ENCODE measurements at regions not wholly inside any gene's neighbourhood (a gene's known extent, or its start where the extent isn't known, plus 50 kb on each side); places are given as distances from the start of the nearest gene placed in this dataset.
"Not testable (repeated sequence)": the region's sequence is repeated elsewhere in the genome, so short reads cannot be mapped to it uniquely, and the experiment has no call there.

DNA sequence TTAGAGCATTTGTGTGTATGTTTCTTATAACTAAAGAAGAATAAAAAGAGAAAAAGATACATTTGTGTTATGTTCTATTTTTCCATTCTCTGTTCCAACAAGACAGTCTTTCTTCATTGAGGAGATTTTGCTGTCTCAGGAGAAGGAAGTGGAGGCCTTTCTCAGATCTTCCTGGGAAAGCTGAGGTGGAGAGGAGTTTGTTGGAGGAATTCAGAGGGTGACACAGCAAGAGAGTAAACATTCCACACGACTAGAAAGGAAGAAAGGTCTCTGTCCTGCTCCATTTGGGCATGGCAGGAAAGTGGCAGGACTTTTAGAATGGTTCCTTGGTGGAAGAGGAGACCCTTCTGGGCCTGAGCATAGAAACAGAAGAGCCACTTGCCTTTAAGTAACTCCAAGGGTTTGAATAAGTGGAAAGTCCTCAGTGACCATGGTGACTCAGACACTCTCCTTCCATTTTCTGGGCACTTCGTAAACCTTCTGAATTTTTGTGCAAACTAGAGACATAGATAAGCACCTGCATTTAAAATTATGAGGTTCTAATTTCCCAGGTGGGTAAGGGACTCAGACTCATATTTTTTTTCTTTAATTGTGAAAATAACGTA, 52.3 kb upstream of the COL5A2 start:
- no peak for DNase-seq (ENCODE audit: low read depth)

DNA sequence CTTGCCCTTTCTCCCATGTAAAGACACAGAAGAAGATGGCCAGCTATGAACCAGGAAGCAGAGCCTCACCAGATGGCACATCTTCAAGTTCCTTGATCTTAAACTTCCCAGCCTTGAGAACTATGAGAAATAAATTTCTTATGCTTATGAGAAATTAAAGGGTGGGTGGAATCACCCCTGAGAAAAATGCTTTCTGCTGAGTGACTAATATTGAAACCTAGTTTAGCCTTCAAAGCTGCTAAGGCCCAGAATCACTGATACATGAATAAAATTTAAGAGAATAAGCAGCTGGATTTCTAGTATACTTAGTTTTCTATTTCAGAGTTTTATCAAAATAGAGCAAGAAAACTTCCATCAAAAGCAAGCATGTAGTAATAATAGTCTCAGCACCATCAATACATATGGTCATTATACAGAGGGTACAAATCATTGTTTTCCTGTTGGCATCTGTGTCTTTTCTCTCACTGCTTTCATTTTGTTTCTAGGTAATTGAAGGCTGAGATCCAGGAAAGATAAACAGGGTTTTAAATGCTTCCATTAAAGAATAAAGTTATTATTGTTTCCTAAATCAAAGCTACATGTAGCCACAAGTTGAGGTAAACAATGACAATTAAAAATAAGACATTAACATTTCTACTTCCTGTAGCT, 53.3 kb upstream of the COL5A2 start:
- DNase-seq (ENCODE audit: low read depth) = no peak

DNA sequence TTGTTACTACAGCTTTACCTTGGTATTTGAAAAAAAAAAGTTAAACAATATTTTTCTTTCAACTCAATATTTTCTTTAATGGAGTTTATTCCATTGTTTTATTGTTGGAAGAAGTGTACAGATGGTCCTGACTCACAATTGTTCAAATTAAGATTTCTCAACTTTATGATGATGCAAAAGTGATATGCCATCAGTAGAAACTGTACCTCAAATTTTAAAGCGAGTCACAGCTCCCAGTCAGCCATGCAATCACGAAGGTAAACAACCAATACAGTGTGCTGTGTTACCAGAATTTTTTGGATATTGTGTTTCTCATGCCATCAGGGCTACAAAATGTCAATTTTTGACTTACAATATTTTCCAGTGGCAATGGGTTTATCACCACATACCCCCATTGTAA, 54.0 kb upstream of the COL5A2 start:
- peak; percentile 45 for DNase-seq (ENCODE audit: low read depth)

DNA sequence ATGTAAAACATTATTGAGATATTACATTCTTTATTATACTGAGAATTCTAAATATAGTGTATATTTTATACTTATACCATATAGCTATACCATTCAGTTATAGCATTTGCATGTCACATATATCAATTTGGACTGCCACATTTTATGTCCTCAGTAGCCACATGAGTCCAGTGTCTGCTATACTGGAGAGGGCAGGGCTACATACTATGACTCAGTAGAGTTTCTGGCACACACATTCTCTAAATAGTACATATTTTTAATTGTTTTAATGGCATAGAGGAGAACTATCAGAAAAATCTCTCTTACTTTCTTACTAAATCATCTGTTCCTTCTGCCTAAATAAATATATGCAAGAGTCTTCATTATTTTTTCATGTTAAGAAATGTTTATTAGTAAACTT, 55.4 kb upstream of the COL5A2 start:
- DNase-seq (ENCODE audit: low read depth) = peak; percentile 44

DNA sequence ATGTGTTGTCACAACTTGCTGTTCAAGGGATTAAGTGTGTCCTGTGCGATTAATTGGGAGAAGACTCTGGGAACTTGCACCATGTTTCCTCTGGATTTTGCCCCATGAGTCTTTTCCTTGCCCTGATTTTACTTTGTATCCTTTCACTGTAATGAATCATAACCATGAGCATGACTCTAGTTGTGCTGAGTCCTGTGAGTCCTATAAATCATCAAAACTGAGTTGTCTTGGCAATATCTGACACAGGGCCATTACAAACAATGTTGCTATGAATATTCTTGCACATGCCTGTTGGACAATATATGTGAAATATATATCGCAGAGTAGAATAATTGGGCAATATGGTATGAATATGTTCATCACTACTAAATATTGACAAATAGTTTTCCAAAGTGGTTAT, 56.5 kb upstream of the COL5A2 start:
- DNase-seq (ENCODE audit: low read depth) = peak; percentile 48

DNA sequence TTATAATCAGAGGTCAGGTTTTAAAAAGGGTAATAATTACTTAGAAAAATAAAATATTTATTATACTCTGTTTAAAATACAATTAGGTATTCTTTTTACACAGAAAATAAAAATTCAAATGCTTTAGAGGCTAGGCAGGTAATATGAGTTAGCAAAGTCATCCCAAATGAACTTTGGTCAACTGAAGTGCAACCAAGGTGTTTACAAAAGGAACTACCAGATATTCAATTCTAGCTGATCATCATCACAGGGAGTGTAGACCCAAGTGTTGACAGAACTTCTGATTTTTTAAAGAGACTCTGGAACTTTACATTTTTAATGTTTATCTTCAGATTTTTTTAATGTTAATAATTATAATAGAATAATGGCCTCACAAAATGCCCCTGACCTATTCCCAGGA, 59.3 kb upstream of the COL5A2 start:
- no peak for DNase-seq (ENCODE audit: low read depth)

DNA sequence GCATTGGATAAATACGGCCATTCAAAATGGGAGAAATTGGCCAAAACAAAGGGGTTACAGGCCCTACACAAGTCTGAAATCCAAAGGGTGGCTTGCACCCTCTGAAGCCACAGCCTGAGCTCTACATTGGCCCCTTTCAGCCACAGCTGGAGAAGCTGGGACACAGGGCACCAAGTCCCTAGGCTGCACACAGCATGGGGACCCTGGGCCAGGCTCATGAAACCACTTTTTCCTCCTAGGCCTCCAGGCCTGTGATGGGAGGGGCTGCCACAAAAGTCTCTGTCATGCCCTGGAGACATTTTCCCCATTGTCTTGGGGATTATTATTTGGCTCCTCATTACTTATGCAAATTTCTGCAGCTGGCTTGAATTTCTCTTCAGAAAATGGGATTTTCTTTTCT, 64.3 kb upstream of the COL5A2 start:
- DNase-seq (ENCODE audit: low read depth) = not testable (repeated sequence)

DNA sequence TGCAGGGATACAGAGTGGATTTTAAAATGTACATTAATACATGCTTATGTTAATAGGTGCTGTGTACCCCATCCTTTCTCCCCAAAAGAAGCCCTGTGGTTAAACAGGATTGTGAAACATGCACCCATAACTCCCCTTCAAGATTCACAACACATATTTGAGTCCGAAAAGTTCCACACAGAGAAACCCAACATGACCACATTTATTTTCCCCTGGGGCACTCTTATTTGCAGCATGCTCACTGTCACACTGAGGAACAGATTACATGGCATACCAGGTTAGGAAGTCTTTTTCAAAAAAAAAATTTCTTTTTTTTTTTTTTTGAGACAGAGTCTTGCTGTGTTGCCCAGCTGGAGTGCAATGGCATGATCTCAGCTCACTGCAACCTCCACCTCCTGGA, 67.7 kb upstream of the COL5A2 start:
- no peak for DNase-seq (ENCODE audit: low read depth)

DNA sequence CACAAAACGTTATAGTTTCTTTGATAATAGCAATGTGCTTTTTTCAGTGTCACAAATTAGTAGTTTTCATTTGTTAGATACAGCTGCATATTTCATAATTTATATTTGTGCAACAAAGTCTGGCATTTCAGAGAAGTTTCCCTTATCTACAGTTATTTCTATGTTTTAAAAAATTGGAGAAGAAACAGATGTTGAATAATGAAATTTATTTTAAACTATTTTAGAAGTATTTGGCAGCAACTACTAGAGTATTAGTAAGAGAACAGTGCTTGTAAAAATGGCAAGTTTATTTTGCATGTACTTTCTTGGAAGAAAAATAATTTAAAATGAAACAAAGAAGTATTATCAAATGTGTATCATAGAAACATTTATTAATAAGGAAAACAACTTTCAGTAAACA, 68.6 kb upstream of the COL5A2 start:
- DNase-seq (ENCODE audit: low read depth) = no peak

DNA sequence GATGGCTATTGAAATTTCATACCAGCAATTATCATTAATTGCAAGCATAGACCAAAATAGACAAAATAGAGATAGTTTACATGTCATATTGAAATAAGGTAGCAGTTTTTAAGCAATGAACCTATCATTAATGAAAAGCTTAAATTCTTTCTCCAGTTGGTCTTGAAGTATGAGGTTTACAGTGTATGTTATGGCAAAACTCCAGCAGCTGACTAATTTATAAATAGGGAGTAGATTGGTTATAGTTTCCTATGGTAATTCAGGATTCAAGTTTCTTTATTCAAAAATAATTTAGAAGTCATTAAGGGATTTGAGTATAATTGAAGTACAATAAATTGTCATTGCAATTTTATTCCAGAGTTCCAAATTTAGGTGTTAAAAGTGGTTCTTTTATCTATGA, 69.6 kb upstream of the COL5A2 start:
- DNase-seq (ENCODE audit: low read depth) = peak; percentile 82

DNA sequence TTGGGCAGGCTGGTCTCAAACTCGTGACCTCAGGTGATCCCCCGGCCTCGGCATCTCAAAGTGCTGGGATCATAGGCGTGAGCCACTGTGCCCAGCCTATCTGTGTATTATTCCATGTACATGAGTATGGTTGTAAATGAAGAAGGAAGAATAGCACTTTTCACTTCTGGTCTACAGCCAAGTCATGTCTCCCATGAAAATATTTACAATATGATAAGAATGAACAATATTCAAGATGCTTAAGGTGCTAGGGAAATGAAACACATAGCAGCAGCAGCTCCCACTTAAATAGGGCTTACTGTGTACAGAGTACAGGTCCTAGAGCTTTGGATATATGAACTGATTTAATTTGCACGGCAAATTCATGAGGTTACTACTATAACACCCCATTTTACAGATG, 70.3 kb upstream of the COL5A2 start:
- peak; percentile 39 for DNase-seq (ENCODE audit: low read depth)

DNA sequence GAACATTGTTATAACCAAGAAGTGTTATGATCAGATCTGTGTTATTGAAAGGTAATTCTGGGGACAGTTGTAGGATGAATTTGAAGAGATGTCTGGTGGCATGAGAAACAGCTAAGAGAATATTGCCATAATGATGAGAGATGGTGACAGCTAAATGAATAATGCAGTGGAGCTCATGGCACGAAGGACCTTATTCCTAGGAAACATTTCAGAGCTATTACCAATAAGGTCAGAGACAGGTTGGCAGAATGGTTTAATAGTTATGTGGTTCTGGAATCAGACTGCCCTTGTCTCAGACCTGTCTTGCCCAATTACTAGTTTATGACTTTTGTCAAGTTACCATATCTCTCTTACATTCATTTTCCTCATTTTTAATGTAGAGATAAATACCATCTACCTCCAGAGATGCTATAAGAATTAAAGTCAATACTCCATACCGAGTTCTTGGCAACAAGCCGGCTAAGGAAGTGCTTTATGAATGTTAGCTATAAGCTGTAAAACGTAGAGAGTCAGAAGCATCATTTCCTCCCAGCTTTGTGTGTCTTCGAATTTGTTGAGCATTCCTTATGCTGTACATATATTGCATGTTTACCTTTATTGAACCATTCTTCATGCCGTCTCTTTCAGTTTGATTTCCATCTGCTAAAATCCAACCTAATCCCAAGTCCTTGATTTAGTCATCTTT, 73.6 kb upstream of the COL5A2 start:
- DNase-seq (ENCODE audit: low read depth) = no peak

DNA sequence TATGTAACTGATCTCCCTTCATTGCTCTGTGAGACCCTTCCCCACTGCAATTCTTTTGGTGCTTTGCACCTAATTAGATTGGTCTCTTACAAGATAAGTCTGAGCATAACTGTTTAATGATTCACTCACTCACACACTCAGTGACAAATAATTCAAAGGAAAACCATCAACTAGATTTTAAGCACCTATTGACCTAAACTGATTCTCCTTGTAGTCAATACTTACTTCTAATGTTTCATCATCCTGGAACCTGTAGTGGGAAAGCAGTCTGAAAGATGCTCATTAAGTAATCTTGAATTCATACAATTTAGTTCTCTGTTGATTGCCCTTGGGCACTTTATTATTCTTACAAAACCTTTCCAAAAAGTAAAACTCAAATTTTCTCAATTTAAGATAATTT, 74.3 kb upstream of the COL5A2 start:
- DNase-seq (ENCODE audit: low read depth) = peak; percentile 48

DNA sequence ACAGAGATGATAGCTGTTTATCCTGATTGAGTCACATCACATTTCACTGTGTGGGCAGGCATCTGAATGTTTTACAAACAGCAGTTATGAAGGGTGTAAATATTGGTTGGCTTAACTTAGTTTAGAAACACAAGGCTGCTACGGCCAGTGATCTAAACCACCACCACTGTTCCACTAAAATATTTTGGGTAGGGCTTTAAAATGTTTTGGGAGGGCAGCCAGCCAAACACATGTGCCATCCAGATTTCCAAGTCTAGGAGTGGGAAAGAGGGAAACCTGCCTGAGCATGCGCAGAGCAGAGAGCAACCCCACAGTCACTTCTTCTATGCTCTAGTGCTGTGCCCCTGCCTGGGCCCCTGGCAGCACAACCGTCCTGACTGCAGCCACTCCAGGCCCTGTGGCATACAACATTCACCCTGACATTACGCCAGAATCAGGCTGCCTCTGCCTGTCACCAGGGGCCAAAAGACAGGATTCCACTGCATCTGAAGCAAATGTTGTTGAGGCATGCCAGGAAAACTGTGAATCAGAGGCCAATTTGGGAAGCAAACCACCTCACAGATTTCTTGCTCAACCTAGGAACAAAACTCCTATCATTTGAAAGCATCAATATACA, 74.8 kb upstream of the COL5A2 start:
- peak; percentile 84 for DNase-seq (ENCODE audit: low read depth)

DNA sequence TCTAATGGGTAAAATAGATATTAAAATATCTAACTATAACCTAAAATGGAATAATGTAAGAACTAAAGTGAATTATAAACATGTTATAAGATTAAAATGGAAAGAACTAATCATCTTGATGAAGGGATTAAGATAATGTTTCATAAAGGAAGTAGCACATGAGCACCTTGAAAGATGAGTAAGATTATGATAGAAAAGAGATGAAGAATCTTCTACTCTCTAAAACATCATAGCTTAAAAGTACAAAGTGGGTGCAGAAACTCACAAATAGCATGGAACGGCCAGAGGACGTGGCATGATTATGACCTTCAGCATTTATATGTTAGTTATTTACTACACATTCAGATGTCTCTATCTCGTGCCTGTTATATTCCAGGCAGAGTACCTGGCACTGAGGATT, 76.2 kb upstream of the COL5A2 start:
- no peak for DNase-seq (ENCODE audit: low read depth)

DNA sequence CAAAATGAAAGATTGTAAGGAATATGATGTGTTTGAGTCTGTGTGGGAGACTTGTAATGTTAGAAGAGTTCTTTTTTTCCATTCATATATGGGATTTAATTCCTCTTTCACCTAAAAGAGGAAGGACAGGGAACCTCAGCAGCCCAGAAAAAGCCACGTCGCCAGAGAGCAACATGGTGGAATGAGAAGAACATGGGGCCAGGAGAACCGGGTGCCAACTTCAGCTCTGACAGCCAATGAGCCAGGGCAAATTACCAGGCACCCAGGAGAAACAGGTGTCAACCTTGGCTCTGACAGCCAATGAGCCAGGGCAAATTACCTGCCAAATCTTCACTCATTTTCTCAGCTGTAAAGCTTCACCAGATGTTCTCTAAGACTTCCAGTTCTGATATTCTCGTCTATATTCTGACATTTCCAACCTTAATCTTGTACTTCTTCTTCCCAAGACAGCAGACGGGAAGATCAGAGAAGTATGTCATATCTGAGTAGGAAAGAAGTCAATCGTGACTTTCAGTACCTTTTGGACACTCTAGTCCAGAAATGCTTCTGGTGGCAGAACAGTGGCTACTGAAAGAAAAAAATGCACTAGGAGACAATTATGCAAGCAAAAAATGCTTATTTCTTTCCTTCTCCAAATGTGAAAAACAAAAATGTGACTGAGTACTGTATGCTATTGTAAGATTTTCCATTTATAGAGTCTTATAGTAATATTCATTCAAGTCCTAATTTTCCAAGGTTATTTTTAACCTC, 79.2 kb upstream of the COL5A2 start:
- no peak for DNase-seq (ENCODE audit: low read depth)

DNA sequence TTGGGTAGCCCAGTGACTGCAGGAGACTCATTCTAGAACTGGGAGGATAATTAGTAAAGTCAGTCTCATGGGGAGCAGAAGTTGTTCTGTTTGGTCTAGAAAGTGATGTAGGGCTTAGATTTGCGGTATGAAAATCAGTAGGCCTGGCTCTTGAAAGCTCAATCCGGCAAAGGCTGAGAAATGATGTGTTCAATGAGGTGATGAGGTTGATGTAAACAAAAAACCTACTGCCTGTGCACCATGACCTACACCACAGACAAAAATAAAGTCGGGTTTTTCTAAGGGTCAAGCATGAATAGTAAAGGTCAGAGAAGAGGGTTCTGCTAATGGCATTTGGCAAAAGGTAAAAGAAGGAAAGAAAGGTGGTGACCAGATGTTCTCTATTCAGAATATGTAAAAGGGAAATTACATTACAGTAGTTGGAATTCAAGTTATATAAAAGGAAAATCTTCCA, 80.8 kb upstream of the COL5A2 start:
- DNase-seq (ENCODE audit: low read depth) = peak; percentile 62

DNA sequence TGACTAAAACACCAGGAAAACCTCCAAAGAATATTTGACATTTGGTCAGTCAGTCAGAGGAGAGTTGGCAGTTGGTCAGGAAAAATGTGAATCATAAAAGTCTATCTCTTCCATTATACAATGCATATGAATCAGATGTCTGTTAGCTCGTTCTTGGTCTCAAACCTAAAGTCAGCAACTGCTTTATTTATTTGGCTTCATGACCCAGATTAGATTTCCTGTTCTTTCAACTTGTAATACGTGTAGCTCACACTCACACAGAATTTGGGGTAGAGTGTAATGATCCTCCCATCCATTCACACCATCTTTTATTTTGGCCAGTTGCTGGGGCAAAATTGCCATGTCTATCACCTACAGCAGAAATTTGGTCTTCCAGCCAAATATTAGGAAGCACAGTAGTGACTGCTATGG, 81.9 kb upstream of the COL5A2 start:
- peak; percentile 93 for DNase-seq (ENCODE audit: low read depth)

DNA sequence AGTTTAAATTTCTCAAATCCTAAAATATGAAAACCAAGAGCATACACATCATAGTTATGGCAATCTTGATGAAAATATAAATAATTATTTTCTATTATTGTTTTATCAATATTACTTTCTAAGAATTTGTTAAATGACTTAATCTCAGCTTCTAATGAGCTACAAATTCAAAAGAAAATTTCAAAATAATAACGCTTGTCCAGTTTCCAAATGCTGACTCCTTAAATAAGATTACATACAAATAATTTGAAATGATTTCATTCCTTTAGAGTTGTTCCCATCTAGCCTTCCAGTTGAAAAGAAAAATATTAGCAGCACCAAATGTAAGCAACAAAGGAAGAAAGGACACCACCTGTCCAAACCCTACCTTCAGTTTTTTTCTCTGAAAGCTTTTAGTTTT, 82.4 kb upstream of the COL5A2 start:
- no peak for DNase-seq (ENCODE audit: low read depth)

DNA sequence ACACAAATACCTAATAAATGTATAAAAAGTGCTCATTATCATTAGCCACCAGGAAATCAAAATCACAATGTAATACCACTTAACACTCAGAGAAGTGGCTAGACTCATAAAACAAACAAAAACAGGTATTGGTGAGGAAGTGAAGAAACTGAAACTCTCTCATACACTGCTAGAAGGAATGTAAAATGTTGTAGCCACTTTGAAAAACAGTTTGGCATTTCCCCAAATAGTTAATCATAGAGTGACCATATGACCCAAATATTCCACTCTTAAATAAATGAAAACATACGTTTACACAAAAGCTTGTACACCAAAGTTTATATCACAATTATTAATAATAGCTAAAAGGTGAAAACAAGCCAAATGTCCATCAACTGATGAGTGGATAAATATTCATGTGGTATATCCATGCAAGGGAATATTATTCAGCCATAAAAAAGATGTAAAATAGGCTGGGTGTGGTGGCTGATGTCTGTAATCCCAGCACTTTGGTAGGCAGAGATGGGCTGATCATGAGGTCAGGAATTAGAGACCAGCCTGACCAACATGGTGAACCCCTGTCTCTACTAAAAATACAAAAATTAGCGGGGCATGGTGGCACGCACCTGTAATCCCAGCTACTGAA, 86.2 kb upstream of the COL5A2 start:
- DNase-seq (ENCODE audit: low read depth) = peak; percentile 76

DNA sequence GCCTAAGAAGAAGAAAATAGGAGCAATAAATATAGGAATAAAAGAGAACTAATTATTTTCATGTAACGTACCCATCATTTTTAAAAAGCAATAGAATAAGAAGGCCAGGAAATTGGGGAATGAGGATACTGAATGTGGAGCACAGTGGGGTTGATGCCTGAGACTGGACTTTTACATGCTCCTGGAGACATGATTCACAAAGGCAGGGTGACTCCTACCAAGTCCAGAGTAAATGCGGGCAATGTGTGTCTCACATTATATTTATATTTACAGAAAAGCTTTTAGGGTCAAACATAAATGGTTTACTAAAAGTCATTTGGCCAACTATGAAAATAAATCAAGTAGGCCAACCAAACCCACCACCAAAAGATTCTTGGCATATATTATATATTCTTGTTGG, 87.9 kb upstream of the COL5A2 start:
- DNase-seq (ENCODE audit: low read depth) = peak; percentile 40

Measured in iris pigment epithelial cell (primary cell).